WTC11 (cell line): ENCODE measurements at regions not wholly inside any gene's neighbourhood (a gene's known extent, or its start where the extent isn't known, plus 50 kb on each side); places are given as distances from the start of the nearest gene placed in this dataset.

Experiments
- ATAC-seq: fragments of 200-7000 bp; cut with Tn5 transposase; 2 replicates; pipeline ENCODE4 v1.10.0; 2021; ENCODE audit warnings: mild to moderate bottlenecking, moderate library complexity
- CTCF ChIA-PET: fragments of 300-600 bp; sonication (Branson Sonifier 250); formaldehyde crosslinking; loops from one replicate; lab custom pipeline; 2021; ENCODE audit warnings: antibody characterized with exemption; lab: Charles Lee
- POLR2A ChIA-PET: fragments of 350-600 bp; sonication (Branson Sonifier 250); formaldehyde crosslinking; loops from one replicate; lab custom pipeline; 2021; ENCODE audit warnings: antibody characterized with exemption; lab: Charles Lee
- DNase-seq: peaks from one replicate; pipeline ENCODE4 v3.0.0; 2021; ENCODE audit warnings: low spot score
- H3K27ac Mint-ChIP-seq: 2 replicates; pipeline ENCODE4 v1.8.0; 2021; ENCODE audit warnings: mixed read lengths
- H3K27me3 Mint-ChIP-seq: 2 replicates; pipeline ENCODE4 v1.8.0; 2021; ENCODE audit warnings: low read depth, mild to moderate bottlenecking, moderate library complexity, mixed read lengths
- H3K36me3 Mint-ChIP-seq: 2 replicates; pipeline ENCODE4 v1.8.0; 2021; ENCODE audit warnings: mixed read lengths
- H3K4me1 Mint-ChIP-seq: 2 replicates; pipeline ENCODE4 v1.8.0; 2022; ENCODE audit warnings: mixed read lengths
- H3K4me3 Mint-ChIP-seq: 2 replicates; pipeline ENCODE4 v1.8.0; 2021; ENCODE audit warnings: mild to moderate bottlenecking, moderate library complexity, mixed read lengths
- H3K9me3 Mint-ChIP-seq: 2 replicates; pipeline ENCODE4 v1.8.0; 2021; ENCODE audit warnings: mixed read lengths
- ATF1 ChIP-seq: sonication (generic); formaldehyde crosslinking; IDR thresholded peaks from 2 replicates; pipeline ENCODE4 v1.8.1; 2023; ENCODE audit warnings: mild to moderate bottlenecking, moderate library complexity, missing genetic modification reagents
- ATF3 ChIP-seq: sonication (generic); formaldehyde crosslinking; conservative IDR thresholded peaks from 2 replicates; pipeline ENCODE4 v1.8.1; 2022; ENCODE audit warnings: mild to moderate bottlenecking, missing genetic modification reagents
- CDX4 ChIP-seq: fragments of 250-450 bp; sonication (Bioruptor Pico); IDR thresholded peaks from 2 replicates; pipeline ENCODE4 v1.9.0; 2021; ENCODE audit warnings: moderate library complexity, mild to moderate bottlenecking, inconsistent platforms, borderline replicate concordance
- CREB1 ChIP-seq: sonication (generic); formaldehyde crosslinking; IDR thresholded peaks from 2 replicates; pipeline ENCODE4 v1.8.0; 2023; ENCODE audit warnings: mild to moderate bottlenecking, missing genetic modification reagents
- CREM ChIP-seq: sonication (generic); formaldehyde crosslinking; IDR thresholded peaks from 2 replicates; pipeline ENCODE4 v1.8.1; 2022; ENCODE audit warnings: mild to moderate bottlenecking, missing genetic modification reagents, moderate library complexity
- ELF4 ChIP-seq: sonication (generic); formaldehyde crosslinking; IDR thresholded peaks from 2 replicates; pipeline ENCODE4 v1.8.1; 2022; ENCODE audit warnings: low read depth, mild to moderate bottlenecking, moderate library complexity, missing genetic modification reagents
- ERG ChIP-seq: fragments of 250-450 bp; sonication (Bioruptor Pico); IDR thresholded peaks from 2 replicates; pipeline ENCODE4 v1.8.0; 2021; ENCODE audit warnings: mild to moderate bottlenecking
- ETV6 ChIP-seq: sonication (generic); formaldehyde crosslinking; IDR thresholded peaks from 2 replicates; pipeline ENCODE4 v1.8.1; 2022; ENCODE audit warnings: mild to moderate bottlenecking, missing genetic modification reagents
- FOXP1 ChIP-seq: sonication (generic); formaldehyde crosslinking; IDR thresholded peaks from 2 replicates; pipeline ENCODE4 v1.8.0; 2022; ENCODE audit warnings: missing genetic modification reagents, mild to moderate bottlenecking, moderate library complexity, borderline replicate concordance
- HMGA2 ChIP-seq: fragments of 250-450 bp; sonication (Bioruptor Pico); IDR thresholded peaks from 2 replicates; pipeline ENCODE4 v1.4.0; 2021; ENCODE audit warnings: mild to moderate bottlenecking, moderate library complexity
- MXD4 ChIP-seq: fragments of 250-450 bp; sonication (Bioruptor Pico); IDR thresholded peaks from 2 replicates; pipeline ENCODE4 v1.8.0; 2021; ENCODE audit warnings: mild to moderate bottlenecking, moderate library complexity, borderline replicate concordance
- MYBL2 ChIP-seq: sonication (generic); formaldehyde crosslinking; IDR thresholded peaks from 2 replicates; pipeline ENCODE4 v1.8.1; 2023; ENCODE audit warnings: mild to moderate bottlenecking, moderate library complexity, missing genetic modification reagents
- NR2C2 ChIP-seq: sonication (generic); formaldehyde crosslinking; IDR thresholded peaks from 2 replicates; pipeline ENCODE4 v1.8.0; 2022; ENCODE audit warnings: mild to moderate bottlenecking, missing genetic modification reagents
- NR3C1 ChIP-seq: sonication (generic); formaldehyde crosslinking; conservative IDR thresholded peaks from 2 replicates; pipeline ENCODE4 v1.8.1; 2023; ENCODE audit warnings: low read depth, mild to moderate bottlenecking, missing genetic modification reagents
- RELA ChIP-seq: sonication (generic); formaldehyde crosslinking; IDR thresholded peaks from 2 replicates; pipeline ENCODE4 v1.8.1; 2022; ENCODE audit warnings: missing genetic modification reagents, mild to moderate bottlenecking, borderline replicate concordance
- SOX15 ChIP-seq: fragments of 250-450 bp; sonication (Bioruptor Pico); IDR thresholded peaks from 2 replicates; pipeline ENCODE4 v1.9.0; 2021; ENCODE audit warnings: mild to moderate bottlenecking
- ZNF232 ChIP-seq: sonication (generic); formaldehyde crosslinking; IDR thresholded peaks from 2 replicates; pipeline ENCODE4 v1.8.0; 2022; ENCODE audit warnings: mild to moderate bottlenecking, missing genetic modification reagents
- ZNF317 ChIP-seq: sonication (generic); formaldehyde crosslinking; IDR thresholded peaks from 2 replicates; pipeline ENCODE4 v1.8.1; 2023; ENCODE audit warnings: low read depth, mild to moderate bottlenecking, moderate library complexity, missing genetic modification reagents, borderline replicate concordance
- ZNF423 ChIP-seq: fragments of 250-450 bp; sonication (Bioruptor Pico); IDR thresholded peaks from 2 replicates; pipeline ENCODE4 v2.1.2; 2022; ENCODE audit warnings: mild to moderate bottlenecking, moderate library complexity
- TF ChIP-seq, protein P1 (sequence below): sonication (generic); formaldehyde crosslinking; IDR thresholded peaks from 2 replicates; pipeline ENCODE4 v1.8.1; 2022; ENCODE audit warnings: low read depth, mild to moderate bottlenecking, moderate library complexity, missing genetic modification reagents, borderline replicate concordance
- TF ChIP-seq, protein P2 (sequence below): sonication (generic); formaldehyde crosslinking; IDR thresholded peaks from 2 replicates; pipeline ENCODE4 v1.8.1; 2022; ENCODE audit warnings: mild to moderate bottlenecking, moderate library complexity, missing genetic modification reagents
- TF ChIP-seq, protein P3 (sequence below): sonication (generic); formaldehyde crosslinking; conservative IDR thresholded peaks from 2 replicates; pipeline ENCODE4 v1.8.1; 2023; ENCODE audit warnings: mild to moderate bottlenecking, low read depth, missing genetic modification reagents, moderate library complexity
- TF ChIP-seq, protein P4 (sequence below): sonication (generic); formaldehyde crosslinking; IDR thresholded peaks from 2 replicates; pipeline ENCODE4 v1.8.0; 2023; ENCODE audit warnings: mild to moderate bottlenecking, missing genetic modification reagents

DNA sequence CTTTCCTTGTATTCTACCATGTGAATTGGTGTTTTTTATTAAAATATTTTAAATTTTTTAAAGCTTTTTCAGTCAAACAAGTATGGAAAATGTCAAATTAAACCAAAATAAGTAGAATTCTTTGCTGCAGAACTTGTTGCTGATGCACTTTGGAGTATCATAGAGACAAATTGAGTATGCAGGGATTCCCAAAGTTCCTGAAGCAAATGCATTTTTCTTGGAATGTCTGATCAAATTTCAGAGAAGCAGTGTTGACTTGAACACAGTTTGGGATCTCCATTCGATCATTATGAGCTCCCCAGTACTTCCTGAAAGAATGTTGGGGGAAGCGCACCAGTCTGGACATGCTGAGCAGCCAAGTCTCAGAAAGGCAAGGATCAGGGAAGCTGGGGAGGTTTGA lies 517.8 kb upstream of the CFAP20DC start (continued):
- TF ChIP-seq, protein P1, sequence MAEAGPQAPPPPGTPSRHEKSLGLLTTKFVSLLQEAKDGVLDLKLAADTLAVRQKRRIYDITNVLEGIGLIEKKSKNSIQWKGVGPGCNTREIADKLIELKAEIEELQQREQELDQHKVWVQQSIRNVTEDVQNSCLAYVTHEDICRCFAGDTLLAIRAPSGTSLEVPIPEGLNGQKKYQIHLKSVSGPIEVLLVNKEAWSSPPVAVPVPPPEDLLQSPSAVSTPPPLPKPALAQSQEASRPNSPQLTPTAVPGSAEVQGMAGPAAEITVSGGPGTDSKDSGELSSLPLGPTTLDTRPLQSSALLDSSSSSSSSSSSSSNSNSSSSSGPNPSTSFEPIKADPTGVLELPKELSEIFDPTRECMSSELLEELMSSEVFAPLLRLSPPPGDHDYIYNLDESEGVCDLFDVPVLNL (CRISPR knock-in tag): no peak
- no peak for TF ChIP-seq ZNF232 (CRISPR knock-in tag)

DNA sequence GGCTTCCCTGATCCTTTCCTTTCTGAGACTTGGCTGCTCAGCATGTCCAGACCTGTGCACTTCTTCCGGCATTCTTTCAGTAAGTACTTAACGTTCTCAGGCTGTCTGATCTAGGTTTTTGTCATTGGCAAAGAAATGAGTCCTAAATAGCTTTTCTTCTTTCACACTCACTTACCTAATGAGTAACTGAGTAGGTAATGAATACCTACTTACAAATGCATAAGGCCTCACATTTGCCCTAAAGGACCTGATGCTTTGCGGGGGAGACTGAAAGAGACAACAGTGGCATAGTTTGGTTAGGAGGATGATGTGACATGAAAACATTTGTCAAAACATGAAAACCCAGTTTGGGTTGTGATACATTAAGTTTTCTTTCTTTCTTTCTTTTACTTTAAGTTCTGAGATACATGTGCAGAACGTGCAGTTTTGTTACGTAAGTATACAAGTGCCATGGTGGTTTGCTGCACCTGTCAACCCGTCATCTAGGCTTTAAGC lies 516.7 kb upstream of the CFAP20DC start:
- no peak overlapping the region for H3K27ac Mint-ChIP-seq
- no peaks in the 10 kb centered on the region for H3K27me3 Mint-ChIP-seq
- POLR2A ChIA-PET: no interaction called here
- no peak for ATAC-seq
- H3K9me3 Mint-ChIP-seq: peaks cover 4% of the 10 kb centered on the region; the same call in 1 of the 2 replicates
- TF ChIP-seq ETV6 (CRISPR knock-in tag) (no peak), ATF3 (CRISPR knock-in tag) (no peak), MYBL2 (CRISPR knock-in tag) (no peak), CDX4 (CRISPR knock-in tag) (no peak), SOX15 (CRISPR knock-in tag) (no peak), NR3C1 (CRISPR knock-in tag) (no peak), ERG (CRISPR knock-in tag) (no peak), MXD4 (CRISPR knock-in tag) (no peak), FOXP1 (CRISPR knock-in tag) (no peak)
- TF ChIP-seq, protein P2, sequence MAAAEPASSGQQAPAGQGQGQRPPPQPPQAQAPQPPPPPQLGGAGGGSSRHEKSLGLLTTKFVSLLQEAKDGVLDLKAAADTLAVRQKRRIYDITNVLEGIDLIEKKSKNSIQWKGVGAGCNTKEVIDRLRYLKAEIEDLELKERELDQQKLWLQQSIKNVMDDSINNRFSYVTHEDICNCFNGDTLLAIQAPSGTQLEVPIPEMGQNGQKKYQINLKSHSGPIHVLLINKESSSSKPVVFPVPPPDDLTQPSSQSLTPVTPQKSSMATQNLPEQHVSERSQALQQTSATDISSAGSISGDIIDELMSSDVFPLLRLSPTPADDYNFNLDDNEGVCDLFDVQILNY (CRISPR knock-in tag): no peak
- TF ChIP-seq, all 79 proteins: peak for 0
- Mint-ChIP-seq H3K36me3 (no peaks in the 10 kb centered on the region), H3K4me1 (no peaks in the 10 kb centered on the region), H3K4me3 (no peak overlapping the region)
- CTCF ChIA-PET: no interaction called here
- no peak for DNase-seq

- peaks cover 4% of the 10 kb centered on the region; the same call in 1 of the 2 replicates for H3K9me3 Mint-ChIP-seq
- no peaks in the 10 kb centered on the region for H3K27me3 Mint-ChIP-seq
- H3K4me3 Mint-ChIP-seq: no peak overlapping the region
- no peaks in the 10 kb centered on the region for H3K4me1 Mint-ChIP-seq
- H3K27ac Mint-ChIP-seq: no peak overlapping the region
- ChIA-PET CTCF (no interaction called here), POLR2A (no interaction called here)
- DNase-seq: no peak
- H3K36me3 Mint-ChIP-seq: no peaks in the 10 kb centered on the region
- ATAC-seq: no peak
- no peak for TF ChIP-seq MYBL2 (CRISPR knock-in tag)
- TF ChIP-seq, protein P3, sequence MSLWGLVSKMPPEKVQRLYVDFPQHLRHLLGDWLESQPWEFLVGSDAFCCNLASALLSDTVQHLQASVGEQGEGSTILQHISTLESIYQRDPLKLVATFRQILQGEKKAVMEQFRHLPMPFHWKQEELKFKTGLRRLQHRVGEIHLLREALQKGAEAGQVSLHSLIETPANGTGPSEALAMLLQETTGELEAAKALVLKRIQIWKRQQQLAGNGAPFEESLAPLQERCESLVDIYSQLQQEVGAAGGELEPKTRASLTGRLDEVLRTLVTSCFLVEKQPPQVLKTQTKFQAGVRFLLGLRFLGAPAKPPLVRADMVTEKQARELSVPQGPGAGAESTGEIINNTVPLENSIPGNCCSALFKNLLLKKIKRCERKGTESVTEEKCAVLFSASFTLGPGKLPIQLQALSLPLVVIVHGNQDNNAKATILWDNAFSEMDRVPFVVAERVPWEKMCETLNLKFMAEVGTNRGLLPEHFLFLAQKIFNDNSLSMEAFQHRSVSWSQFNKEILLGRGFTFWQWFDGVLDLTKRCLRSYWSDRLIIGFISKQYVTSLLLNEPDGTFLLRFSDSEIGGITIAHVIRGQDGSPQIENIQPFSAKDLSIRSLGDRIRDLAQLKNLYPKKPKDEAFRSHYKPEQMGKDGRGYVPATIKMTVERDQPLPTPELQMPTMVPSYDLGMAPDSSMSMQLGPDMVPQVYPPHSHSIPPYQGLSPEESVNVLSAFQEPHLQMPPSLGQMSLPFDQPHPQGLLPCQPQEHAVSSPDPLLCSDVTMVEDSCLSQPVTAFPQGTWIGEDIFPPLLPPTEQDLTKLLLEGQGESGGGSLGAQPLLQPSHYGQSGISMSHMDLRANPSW: no peak
- TF ChIP-seq NR2C2 (CRISPR knock-in tag): no peak
- TF ChIP-seq ZNF317 (CRISPR knock-in tag): no peak
- TF ChIP-seq HMGA2: no peak
- no peak for TF ChIP-seq CREB1 (CRISPR knock-in tag)
- TF ChIP-seq, protein P4, sequence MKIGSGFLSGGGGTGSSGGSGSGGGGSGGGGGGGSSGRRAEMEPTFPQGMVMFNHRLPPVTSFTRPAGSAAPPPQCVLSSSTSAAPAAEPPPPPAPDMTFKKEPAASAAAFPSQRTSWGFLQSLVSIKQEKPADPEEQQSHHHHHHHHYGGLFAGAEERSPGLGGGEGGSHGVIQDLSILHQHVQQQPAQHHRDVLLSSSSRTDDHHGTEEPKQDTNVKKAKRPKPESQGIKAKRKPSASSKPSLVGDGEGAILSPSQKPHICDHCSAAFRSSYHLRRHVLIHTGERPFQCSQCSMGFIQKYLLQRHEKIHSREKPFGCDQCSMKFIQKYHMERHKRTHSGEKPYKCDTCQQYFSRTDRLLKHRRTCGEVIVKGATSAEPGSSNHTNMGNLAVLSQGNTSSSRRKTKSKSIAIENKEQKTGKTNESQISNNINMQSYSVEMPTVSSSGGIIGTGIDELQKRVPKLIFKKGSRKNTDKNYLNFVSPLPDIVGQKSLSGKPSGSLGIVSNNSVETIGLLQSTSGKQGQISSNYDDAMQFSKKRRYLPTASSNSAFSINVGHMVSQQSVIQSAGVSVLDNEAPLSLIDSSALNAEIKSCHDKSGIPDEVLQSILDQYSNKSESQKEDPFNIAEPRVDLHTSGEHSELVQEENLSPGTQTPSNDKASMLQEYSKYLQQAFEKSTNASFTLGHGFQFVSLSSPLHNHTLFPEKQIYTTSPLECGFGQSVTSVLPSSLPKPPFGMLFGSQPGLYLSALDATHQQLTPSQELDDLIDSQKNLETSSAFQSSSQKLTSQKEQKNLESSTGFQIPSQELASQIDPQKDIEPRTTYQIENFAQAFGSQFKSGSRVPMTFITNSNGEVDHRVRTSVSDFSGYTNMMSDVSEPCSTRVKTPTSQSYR (CRISPR knock-in tag): no peak
- TF ChIP-seq ZNF423 (CRISPR knock-in tag): no peak
- no peak for TF ChIP-seq RELA (CRISPR knock-in tag)
- TF ChIP-seq ELF4 (CRISPR knock-in tag): no peak
- TF ChIP-seq ATF1 (CRISPR knock-in tag): no peak
- no peak for TF ChIP-seq CREM (CRISPR knock-in tag)
Measured at GRCh38 chr3:59565125-59565524, 515.3 kb upstream of the CFAP20DC start.
